ENCODE measurements at regions not wholly inside any gene's neighbourhood (a gene's known extent, or its start where the extent isn't known, plus 50 kb on each side); places are given as distances from the start of the nearest gene placed in this dataset.
"Not testable (repeated sequence)": the region's sequence is repeated elsewhere in the genome, so short reads cannot be mapped to it uniquely, and the experiment has no call there.

DNA sequence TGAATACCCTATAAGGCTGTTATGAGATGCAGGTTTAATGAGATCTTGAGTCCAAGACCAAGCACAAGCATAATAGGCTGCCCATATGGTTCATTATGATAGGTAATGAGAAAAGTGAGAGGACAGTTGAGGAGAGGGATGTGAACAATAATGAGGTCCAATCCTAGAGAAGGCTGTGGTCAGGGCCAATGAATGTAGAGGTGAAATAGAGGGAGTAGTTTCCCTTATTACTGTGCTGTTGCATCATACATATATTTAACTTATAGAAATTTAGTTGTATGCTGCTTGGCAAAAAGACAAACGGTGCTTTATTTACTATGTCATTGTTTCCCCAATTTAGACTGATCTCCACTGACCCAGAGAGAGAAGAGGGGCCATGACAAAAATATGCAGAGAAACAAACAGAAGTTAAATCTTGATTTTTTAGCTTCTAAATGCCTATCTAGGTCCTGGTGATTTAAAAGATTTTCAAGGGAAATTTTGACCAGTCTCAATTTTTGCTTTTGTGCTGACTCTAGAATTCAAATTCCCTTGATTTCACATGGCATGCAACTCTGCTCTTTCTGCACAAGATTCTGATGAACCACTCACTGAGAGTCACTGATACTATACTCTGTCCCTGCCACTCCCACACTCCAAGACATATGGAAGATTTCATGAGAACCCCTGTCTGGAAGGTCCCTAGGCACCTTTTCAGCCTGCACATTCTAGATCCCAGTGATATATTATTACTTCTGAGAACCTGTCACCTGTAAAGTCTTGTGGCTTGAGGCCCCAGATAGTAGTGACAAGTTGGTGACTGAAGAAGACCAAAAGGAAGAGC, 159.7 kb downstream of the VSIG4 start:
- no peak for DNase-seq (ENCODE audit: low read depth)

DNA sequence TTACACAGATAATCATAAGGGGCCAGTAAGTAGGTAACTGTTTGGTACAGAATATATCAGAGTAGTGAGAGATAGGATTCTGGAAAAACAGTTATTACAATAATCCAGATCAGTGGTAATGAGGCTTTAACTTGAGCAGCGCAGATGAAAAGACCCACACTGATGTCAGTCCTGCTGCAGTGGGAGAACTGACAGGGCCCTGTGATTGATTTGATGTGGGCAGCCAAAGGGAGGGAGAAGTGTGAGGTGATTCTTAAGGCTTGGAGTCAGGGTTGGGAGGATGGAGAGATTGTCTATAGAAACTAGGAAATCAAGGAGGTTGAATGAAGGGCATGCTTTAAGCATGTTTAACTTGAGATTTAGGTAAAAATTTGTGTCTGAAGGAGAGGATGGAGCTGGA, 161.4 kb downstream of the VSIG4 start:
- no peak for DNase-seq (ENCODE audit: low read depth)

DNA sequence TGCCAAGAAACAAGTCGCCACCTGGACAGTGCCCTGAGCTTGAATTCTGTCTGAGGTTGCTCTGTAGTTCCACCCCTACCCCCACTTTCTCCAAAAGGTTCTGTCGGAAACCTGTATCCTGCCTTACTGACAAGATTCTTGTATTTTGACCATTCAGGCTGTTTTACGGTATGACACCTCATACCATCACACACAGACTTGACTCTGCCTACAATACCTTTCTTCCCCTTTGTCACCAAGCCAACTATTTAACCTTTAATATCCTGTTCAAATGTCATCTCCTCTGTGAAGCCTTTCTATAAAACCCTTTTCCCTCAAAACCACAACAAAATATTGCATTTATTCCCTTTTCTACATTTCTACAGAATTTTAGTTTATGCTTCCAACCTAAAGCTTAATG, 161.9 kb downstream of the VSIG4 start:
- no peak for DNase-seq (ENCODE audit: low read depth)

DNA sequence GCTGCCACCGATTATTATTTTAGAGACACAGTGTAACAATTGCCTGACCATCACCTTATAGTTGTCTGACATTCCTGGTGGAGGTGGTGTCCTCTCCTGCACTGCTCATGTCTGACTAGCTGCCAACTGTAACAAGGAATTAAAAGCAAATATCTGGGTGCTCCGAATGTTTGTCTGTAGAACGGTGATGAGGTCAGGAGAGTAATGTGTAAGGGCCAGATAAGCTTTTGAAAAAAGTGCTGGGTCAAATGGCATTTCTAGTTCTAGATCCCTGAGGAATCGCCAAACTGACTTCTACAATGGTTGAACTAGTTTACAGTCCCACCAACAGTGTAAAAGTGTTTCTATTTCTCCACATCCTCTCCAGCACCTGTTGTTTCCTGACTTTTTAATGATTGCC, 164.3 kb downstream of the VSIG4 start:
- not testable (repeated sequence) for DNase-seq (ENCODE audit: low read depth)

DNA sequence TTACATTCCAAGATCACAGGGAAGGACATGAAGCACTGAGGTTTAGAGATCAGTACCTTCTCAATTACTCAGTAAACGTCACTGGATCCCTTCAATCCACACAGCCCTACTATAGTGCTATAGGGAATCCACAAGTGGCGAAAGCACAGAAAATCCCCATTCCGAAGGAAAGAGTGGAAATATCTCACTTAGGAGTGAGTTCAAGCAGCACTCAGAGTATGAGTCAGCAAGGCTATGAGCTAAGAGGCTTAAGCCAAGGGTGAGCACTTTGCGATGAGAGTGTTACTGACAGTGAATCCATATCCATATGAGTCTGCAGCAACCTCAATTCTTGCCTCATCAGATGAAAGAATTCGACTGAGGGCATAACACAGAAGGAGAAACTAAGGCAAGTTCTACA, 165.1 kb downstream of the VSIG4 start:
- DNase-seq (ENCODE audit: low read depth), result no peak

DNA sequence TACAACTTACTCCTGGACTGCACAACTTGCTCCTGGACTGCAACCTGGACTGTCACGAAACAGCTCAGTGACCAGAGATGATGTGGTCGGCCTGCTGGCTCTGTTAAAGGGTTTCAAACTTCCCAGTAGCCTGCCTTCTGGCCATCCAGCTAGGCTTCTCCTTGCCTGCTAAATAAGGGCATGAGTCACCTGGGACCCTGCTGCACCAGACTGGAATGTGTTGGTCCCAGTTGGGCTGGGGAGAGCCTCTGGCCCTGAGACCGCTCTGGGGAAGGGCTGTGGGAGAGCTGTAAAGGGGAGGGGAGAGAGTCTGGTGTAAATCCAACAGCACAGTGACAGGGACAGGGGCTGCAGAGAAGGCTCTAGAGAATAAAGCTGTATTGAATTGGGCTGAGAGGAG, 165.8 kb downstream of the VSIG4 start:
- no peak for DNase-seq (ENCODE audit: low read depth)

DNA sequence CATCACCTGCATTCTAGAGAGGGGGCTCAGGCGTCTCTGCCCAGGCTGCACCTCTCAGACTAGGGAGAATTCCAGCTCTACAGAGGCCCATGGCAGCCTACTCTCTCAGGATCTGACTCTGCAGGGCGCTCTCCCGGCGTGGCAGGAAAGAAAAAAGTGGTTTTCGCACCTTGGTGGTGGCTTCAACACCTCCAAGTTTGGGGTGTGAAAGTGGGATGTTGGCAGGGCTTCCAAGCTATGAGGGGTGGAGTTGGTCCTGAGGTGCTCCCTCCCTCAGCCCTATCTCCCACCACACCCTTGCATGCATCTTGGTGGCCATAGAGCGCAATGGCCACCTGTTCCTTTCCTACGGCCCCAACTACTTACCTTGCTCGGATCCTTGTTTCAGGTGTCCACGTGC, 166.5 kb downstream of the VSIG4 start:
- no peak for DNase-seq (ENCODE audit: low read depth)

DNA sequence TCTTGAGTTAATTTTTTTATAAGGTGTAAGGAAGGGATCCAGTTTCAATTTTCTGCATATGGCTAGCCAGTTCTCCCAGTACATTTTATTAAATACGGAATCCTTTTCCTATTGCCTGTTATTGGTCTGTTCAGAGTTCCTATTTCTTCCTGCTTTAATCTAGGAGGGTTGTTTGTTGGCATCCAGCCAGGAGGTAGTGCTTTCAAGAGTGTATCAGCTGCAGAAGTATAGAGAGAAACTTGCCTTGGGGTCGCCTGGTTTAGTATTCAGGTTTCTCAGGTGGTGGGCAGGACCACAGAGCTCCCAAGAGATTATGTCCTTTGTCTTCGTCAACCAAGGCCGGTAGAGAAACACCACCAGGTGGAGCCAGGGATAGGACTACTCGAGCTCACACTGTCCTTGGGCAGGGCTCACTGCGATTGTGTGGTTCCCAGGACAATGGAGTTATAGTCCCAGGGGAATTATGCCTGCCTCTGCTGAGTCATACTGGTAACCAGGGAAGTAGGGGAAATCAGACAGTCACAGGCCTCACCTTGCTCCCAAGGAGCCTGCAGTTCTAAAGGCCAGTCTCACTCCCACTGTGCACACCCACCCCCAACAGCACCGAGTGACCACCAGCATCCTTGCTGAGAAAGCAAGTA, 168.1 kb downstream of the VSIG4 start:
- peak; percentile 18 for DNase-seq (ENCODE audit: low read depth)

DNA sequence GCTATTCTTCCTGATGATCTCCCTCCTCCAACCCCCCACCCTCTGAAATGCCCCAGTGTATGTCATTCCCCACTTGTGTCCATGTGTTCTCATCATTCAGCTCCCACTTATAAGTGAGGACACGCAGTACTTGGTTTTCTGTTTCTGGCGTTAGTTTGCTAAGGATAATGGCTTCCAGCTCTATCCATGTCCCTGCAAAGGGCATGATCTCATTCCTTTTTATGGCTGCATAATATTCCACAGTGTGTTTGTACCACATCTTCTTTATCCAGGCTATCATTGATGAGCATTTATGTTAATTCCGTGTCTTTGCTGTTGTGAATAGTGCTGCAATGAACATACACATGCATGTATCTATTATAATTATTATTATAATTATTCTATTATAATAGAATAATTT, 169.3 kb downstream of the VSIG4 start:
- DNase-seq (ENCODE audit: low read depth), result not testable (repeated sequence)

DNA sequence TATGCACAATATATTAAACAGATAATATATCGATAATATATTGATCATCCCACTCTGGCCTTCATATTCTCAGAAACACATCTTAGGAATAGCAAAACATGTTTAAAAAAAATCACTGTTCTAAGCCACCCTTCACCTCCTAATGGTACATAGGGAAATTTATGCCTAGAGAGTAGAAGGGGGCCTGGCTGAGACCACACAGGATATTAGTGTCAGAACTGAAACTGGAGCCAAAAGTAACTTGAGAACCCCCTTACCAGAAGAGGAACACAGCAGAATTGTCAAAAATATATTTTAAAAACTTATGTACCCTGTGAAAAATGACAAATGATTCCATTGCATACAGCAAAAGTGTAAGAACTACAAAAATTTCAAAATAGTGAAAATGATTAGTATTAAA, 173.1 kb downstream of the VSIG4 start:
- DNase-seq (ENCODE audit: low read depth), result no peak

DNA sequence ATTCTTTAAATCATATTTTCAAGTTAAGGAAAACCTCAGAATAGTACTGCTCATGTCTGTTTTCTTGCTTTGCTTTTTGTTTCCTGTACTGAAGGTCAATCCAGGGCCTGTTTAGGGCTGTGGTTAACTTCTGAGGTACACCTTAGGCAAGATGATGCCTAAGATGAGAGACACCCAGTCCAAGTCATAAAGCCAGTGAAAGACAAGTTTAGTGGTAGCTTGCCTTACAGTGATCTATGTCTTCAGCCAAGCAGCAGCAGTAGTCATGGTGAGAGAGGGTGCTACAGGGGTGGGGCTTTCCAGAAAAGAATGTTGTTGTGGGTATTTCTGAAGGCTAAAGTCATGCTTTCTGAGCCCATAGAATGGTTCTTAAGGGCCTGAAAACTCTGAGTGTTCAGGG, 173.7 kb downstream of the VSIG4 start:
- no peak for DNase-seq (ENCODE audit: low read depth)

DNA sequence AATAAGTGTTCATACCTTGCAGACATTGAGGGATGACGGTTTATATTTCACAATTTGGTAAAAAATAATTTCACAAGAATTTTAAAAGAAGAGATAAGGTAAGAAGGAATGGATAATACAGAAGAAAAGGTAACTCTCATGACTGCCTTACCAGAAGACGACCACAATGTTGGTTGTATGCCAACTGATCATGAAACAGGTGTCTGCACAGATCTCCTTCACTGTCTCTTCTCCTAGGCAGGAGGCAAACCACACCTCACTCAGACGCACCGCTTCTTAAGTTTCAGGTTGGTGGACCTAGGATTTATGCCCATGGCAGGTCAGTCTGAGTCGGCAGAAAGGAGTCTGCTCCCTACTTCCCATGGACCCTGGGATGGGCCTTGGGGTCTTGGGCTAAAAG, 177.2 kb downstream of the VSIG4 start:
- DNase-seq (ENCODE audit: low read depth), result no peak

DNA sequence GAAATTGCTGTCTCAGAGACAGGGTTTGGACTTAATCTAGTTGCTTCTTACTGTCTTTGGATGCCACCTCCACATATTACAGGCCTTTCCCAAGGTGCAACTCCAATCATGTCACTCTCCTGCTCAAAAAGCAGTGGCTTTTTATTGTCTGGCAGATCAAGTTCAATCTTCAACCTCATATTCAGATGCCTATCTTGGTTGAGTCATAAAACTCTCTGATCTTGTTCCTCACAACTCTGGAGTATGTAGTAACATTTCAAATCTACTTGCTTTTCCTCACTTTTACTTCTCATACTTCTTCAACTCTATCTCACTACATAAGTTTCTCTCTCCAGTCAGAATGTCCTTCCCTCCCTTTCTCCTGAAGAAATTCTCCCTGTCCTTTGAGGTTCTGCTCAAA, 180.6 kb downstream of the VSIG4 start:
- DNase-seq (ENCODE audit: low read depth), result no peak

DNA sequence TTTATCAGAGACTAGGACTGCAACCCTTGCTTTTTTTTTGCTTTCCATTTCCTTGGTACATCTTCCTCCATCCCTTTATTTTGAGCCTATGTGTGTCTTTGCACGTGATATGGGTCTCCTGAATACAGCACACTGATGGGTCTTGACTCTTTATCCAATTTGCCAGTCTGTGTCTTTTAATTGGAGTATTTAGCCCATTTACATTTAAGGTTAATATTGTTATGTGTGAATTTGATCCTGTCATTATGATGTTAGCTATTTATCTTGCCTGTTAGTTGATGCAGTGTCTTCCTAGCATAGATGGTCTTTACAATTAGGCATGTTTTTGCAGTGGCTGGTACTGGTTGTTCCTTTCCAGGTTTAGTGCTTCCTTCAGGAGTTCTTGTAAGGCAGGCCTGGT, 185.4 kb downstream of the VSIG4 start:
- not testable (repeated sequence) for DNase-seq (ENCODE audit: low read depth)

DNA sequence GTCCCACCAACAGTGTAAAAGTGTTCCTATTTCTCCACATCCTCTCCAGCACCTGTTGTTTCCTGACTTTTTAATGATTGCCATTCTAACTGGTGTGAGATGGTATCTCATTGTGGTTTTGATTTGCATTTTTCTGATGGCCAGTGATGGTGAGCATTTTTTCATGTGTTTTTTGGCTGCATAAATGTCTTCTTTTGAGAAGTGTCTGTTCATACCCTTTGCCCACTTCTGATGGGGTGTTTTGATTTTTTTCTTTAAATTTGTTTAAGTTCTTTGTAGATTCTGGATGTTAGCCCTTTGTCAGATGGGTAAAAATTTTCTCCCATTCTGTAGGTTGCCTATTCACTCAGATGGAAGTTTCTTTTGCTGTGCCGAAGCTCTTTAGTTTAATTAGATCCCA, 183.9 kb downstream of the MSN start:
- not testable (repeated sequence) for DNase-seq (ENCODE audit: low read depth)

DNA sequence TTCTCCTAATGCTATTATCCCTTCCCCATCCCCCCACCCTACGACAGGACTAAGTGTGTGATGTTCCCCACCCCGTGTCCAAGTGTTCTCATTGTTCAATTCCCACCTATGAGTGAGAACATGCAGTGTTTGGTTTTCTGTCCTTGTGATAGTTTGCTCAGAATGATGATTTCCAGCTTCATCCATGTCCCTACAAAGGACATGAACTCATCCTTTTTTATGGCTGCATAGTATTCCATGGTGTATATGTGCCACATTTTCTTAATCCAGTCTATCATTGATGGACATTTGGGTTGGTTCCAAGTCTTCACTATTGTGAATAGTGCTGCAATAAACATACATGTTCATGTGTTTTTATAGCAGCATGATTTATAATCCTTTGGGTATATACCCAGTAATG, 183.4 kb downstream of the MSN start:
- DNase-seq (ENCODE audit: low read depth), result not testable (repeated sequence)

DNA sequence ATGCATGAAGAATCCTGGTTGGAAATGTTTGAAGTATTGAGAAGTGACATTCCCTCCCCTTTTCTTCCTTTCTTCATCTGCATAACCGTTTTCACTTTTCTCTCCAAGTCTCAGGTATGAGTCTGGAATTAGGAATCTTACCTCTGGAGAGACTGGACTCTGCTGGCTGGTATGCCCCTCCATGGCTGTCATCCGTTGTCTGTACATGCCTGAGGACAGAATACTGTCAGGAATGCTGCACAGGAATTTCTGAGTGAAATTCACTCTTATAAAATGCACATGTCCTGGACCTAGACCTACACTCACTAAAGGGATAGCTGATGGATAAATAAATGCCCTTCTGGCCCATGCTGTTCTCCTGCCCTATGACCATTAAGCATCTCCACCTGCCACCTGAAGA, 179.5 kb downstream of the MSN start:
- DNase-seq (ENCODE audit: low read depth), result no peak

DNA sequence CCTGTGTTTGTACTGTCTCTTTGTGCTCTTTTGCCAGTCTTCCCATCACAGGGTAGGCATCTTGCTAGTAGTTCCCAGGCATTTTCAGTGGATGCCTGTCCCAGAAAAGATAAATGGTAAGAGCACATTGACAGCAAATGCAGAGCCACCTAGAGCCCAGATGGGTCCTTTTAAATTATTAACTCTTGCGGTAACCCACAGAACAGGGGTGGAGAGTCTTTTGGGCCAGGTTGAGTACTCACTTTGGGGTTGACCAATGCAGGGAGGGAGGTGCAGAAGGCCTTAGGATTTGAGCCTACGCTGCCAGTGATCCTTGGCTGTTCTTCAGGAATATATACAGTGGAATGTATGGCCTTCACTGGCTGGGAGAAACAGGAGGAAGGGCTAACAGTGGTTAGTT, 173.8 kb downstream of the MSN start:
- no peak for DNase-seq (ENCODE audit: low read depth)

DNA sequence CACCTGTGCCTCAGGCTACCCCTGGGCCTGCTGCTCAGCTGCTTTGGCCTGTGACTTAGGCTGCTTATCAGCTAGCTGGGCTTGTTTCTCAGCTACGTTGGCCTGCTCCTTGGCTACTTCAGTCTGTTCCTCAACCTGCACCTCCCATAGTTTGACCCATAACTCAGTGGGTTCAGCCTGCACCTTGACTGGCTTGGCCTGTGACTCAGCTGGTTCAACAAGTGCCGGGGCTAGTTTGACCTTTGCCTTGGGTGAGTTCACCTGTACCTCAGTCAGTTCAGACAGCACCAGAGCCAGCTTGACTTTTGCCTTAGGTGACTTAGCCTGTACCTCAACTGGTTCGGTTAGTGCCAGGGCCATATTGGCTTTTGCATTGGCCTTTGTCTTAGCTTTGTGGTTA, 171.2 kb downstream of the MSN start:
- DNase-seq (ENCODE audit: low read depth), result no peak

DNA sequence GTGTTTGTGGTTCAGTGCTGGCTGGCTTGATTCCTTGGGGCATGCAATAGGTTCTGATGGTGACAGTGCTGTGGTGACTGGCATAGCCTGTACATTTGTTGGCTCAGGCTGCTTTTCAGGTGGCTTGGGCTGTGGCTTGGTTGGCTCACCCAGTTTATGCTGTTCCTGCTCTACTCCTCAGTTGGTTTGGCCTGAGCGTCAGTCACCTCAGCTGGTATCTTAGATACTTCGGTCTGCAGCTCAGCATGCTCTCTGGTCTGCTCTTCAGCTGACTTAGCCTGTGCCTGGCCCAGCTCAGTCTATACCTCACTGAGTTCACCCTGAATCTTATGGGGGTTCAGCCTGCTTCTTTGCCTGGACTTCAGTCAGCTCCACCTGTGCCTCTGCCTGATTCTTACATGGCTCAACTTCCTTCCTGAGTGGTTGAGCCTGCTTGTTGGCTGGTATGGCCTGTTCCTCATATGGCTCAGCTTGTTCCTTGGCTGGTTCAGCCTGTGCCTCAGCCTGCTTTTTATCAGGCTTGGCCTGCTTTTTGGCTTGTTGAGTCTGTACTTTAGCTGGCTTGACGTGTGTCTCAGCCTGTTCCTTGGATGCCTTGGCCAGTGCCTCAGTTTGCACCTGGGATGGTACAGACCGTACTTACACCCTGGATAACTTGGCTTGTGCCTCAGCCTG, 170.6 kb downstream of the MSN start:
- DNase-seq (ENCODE audit: low read depth), result no peak

DNA sequence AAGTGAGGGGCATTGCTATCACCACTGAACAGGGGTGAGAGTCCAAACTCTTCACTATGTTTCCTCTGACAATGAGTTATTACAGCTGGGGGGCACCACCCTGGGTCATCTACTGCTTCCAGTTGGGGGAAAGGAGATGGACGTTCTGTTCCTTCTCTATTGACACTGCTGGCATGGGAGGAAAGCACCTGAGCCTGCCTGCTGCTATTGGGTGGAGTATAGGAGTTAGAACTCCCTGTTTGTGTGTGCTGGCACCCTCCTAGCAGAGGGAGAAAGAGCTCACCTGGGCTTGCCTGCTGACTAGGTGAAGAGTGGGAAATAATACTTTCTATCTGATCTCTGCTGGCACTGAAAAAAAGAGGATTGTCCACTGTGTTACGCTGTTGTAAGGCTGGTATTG, 163.8 kb downstream of the MSN start:
- no peak for DNase-seq (ENCODE audit: low read depth)

DNA sequence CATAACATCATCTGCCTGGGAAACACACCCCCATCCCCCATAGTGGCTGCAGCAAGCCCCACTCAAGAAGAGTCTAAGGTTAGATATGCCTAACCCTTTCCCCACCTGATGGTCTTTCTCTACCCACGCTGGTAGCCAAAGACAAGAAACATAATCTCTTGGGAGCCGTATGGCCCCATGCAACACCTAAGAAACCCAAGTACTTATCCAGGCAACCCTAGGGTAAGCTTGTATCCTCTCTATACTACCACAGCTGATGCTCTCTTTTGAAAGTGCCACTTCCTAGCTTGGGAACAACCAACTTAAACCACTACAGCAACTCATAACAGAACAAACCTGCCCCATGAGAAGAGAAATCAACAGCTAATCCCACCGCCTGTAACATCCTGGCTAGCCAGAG, 161.1 kb downstream of the MSN start:
- DNase-seq (ENCODE audit: low read depth), result no peak

DNA sequence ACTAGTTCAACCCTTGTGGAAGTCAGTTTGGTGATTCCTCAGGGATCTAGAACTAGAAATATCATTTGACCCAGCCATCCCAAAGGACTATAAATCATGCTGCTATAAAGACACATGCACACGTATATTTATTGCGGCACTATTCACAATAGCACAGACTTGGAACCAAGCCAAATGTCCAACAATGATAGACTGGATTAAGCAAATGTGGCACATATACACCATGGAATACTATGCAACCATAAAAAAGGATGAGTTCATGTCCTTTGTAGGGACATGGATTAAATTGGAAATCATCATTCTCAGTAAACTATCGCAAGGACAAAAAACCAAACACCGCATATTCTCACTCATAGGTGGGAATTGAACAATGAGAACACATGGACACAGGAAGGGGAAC, 157.8 kb downstream of the MSN start:
- DNase-seq (ENCODE audit: low read depth), result not testable (repeated sequence)
